DOHH2 (cell line): ENCODE measurements at regions not wholly inside any gene's neighbourhood (a gene's known extent, or its start where the extent isn't known, plus 50 kb on each side); places are given as distances from the start of the nearest gene placed in this dataset.

Experiments
- EZH2phosphoT487 ChIP-seq: fragments of 200-600 bp; sonication (generic); IDR thresholded peaks from 2 replicates; pipeline ENCODE4 v1.6.1; 2017; ENCODE audit warnings: borderline replicate concordance, mild to moderate bottlenecking, antibody characterized with exemption, low read length, moderate library complexity, mixed read lengths
- TF ChIP-seq, protein P1 (sequence below): fragments of 200-600 bp; sonication (generic); IDR thresholded peaks from one replicate; pipeline ENCODE4 v1.5.1; 2014; ENCODE audit warnings: antibody characterized with exemption, mild to moderate bottlenecking, low read depth, low read length; ENCODE audit not compliant: poor library complexity, severe bottlenecking

DNA sequence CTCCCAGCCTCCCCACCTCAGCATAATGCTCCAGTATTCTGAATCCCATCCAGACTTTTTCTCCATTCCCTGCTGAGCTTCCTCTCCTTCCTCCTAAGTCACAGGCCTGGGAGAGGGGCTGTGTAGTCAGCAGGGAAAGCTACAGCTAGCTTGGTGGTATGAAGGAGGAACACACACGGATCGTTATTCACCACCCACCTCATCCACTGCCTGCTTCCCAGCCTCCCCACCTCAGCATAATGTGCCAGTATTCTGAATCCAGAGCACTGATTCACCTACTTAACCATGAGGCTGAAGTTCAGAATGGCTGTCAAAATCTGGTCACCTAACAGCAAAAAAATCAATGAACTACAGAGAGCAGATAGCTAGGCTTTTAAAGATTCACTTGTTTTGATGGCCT lies 806.6 kb upstream of the AMELY start:
- TF ChIP-seq, protein P1, sequence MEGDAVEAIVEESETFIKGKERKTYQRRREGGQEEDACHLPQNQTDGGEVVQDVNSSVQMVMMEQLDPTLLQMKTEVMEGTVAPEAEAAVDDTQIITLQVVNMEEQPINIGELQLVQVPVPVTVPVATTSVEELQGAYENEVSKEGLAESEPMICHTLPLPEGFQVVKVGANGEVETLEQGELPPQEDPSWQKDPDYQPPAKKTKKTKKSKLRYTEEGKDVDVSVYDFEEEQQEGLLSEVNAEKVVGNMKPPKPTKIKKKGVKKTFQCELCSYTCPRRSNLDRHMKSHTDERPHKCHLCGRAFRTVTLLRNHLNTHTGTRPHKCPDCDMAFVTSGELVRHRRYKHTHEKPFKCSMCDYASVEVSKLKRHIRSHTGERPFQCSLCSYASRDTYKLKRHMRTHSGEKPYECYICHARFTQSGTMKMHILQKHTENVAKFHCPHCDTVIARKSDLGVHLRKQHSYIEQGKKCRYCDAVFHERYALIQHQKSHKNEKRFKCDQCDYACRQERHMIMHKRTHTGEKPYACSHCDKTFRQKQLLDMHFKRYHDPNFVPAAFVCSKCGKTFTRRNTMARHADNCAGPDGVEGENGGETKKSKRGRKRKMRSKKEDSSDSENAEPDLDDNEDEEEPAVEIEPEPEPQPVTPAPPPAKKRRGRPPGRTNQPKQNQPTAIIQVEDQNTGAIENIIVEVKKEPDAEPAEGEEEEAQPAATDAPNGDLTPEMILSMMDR = no peak
- no peak for TF ChIP-seq EZH2phosphoT487
